HG02610 (cell line): ENCODE measurements at regions not wholly inside any gene's neighbourhood (a gene's known extent, or its start where the extent isn't known, plus 50 kb on each side); places are given as distances from the start of the nearest gene placed in this dataset.

ENCODE experiments used
- ATAC-seq: cut with Tn5 transposase; IDR thresholded peaks from one replicate; pipeline ENCODE4 v1.9.1; 2021; ENCODE audit warnings: mild to moderate bottlenecking, moderate library complexity; ENCODE audit not compliant: unreplicated experiment

DNA sequence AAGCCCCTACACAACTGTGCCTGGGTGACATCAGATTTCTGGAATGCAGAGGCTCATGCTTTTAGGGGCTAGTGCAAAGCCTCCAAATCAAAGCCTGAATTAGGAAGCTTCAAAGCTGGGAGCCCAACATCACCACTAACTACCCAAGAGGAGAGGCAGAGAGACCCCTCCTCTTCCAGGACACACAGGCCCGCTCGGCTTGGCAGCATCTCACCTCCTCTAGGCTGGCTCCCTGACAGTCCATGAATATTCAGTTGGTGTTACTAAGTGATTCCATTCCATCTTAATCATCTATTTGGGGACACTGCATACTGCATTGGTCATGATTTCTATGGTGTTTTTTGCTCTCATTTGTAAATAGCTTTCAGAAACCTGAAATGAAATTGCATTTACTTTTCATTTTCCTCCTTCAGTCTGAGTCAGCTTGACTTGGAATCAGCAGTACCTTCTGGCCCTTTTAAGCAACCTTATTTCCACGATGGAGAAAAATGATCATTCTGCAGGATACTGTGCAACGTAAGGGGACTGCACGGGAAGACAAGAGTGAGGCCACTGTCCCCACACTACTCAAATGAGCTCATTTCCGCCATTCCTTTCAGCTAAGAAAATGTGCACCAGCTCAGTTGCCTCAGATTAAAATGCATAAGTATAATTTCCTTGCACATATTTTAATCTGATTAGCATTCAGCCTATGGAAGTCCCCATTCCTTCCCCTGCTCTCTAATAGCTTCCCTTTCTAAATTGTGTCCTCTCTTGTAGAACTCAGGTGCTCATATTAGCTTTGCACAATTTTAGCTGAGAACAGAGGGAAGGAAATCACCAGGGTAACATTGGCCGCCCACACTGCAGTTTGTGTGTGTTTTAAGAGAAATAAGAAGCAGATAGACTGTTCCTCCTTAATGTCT is 219.9 kb downstream of the RFC3 start:
- ATAC-seq: no peak

DNA sequence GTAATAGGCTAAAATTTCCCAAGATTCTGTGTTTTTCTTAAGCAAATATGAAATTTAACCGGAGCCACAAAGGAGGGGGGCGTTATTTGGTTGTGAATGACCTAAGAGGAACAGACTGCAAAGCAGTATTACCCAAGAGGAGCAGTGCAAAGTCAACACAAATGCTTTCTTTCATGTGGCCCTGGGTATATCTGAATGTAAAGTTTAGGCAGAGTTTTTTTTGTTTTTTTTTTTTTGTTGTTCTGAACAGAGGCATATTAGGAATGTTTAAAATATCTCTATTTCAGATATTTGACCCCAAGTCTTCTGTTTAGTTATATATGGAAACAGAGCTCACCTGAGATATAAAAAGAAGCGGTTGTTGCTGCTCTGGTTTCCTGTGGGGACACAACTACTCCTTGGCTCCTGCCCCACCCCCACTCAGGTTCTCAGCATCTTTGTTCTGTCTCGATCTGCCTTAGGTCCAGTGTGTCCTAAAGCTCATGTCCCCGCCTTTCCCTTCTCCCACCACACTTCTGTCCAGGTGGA is 220.7 kb downstream of the RFC3 start:
- ATAC-seq: no peak

DNA sequence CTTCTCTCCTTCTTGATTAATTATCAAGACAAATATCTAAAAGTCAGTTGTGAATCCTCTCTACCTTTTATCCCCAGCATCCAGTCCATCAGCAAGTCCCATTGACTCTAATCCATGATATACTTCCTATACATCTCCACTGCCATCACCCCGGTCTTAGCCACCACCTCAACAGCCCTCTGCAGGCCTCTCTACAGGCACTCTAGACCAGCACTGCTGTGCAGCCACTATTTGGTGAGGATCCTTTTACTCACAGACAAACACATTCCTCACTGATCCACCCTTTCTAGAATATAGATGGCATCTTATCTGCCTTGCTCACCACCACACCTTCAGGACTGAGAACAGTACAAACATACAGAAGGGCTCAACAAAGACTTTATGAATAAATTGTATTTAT is 221.7 kb downstream of the RFC3 start:
- ATAC-seq: no peak

DNA sequence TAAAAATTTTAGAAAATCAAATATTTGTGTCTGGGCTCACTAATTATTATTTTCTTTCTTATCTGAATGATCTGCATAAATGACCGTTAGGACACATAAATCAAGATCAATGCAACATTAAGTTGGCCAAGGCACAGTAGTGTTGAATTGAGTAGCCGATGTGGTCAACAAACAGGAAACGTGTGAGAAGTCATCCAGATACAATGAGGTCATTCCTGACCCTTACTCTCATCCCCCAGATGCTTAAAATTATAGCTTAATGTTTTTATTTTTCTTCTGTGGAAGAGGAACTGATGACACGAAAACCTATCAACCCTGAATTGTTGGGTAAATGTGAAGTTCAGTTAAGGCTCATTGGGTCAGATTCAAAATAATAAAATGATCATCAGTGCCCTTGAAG is 222.9 kb downstream of the RFC3 start:
- no peak for ATAC-seq

DNA sequence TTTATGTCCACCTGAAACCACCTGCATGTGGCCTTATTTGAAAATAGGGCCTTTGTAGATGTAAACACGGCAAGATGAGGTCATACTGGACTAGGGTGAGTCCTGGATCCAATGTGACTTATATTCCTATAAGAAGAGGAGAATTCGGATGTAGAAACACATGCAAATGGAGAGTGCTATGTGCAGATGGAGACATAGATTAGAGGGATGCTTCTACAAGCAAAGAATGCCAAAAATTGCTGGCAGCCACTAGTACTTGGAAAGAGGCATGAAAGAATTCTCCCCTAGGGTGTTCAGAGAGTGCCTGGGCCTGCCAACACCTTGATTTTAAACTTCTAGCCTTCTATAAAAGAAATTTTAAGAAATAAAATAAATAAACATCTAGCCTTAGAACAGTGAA is 226.1 kb downstream of the RFC3 start:
- no peak for ATAC-seq

DNA sequence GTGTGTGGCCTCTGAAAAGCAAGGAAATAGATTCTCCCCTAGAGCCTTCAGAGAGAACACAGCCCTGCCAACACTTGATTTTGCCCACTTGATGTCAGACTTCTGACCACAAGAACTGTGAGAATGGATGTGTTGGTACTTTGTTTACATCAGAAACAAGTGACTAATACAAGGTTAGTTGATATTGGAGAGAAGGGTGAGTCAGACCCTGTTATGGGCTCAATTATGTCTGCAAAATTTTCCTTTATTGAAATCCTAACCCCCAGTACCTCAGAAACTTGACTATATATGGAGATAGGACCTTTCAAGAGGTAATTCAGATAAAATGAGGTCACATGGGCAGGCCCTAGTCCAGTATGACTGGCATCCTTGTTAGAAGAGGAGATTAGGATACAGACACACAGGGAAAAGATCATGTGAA is 226.7 kb downstream of the RFC3 start:
- ATAC-seq: no peak

DNA sequence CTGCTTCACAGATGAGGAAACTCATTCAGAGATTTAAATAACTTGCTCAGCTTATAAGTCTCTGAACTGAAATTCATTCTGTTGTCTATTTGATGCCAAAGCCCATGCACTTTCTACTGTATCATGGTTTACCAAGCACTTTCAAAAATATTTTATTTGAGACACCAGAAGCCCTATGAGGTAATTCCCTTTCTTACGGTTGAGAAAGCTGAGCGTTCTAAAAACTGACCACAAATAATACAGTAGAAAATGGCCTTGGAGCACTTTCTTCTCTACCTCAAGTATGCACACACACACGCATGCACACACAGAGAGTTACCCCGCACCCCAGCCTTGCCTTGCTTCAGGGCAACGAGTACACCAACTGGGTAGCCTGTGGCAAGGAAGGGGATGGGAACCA is 228.5 kb downstream of the RFC3 start:
- ATAC-seq: no peak

DNA sequence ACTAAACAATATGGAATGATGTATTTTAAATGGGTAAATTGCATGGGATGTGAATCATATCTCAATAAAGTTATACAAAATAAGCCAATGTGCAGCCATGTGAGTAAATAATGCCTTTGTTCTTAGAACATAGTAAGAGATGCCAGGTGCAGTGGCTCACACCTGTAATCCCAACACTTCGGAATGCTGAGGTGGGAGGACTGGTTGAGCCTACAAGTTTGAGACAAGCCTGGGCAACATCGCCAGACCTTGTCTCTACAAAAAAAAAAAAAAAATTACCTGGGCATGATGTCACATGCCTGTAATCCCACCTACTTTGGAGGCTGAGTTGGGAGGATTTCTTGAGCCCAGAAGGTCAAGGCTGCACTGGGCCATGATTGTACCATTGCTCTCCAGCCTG is 230.7 kb downstream of the RFC3 start:
- no peak for ATAC-seq

DNA sequence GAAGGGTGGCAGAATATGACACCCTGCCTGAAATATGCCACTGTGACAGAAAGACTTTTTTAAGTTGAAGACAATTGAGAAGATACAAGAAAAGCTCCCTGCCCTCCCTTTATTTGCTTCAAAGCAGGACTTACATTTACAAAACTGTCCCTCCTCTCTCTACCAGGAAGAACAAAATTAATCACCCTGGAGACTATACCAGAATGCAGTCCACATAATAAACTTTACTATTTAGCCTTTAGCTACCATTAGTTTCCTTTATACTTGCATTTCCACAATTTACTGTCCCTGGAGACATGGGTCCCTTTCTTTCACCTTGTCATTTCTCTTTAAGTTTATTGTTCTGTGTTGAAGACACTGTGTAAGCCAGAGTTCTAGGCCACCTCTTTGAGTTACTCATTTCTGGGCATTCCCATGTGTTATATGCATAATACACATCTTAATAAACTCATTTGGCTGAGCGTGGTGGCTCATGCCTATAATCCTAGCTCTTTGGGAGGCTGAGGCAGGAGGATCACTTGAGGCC is 238.8 kb downstream of the RFC3 start:
- ATAC-seq: no peak

DNA sequence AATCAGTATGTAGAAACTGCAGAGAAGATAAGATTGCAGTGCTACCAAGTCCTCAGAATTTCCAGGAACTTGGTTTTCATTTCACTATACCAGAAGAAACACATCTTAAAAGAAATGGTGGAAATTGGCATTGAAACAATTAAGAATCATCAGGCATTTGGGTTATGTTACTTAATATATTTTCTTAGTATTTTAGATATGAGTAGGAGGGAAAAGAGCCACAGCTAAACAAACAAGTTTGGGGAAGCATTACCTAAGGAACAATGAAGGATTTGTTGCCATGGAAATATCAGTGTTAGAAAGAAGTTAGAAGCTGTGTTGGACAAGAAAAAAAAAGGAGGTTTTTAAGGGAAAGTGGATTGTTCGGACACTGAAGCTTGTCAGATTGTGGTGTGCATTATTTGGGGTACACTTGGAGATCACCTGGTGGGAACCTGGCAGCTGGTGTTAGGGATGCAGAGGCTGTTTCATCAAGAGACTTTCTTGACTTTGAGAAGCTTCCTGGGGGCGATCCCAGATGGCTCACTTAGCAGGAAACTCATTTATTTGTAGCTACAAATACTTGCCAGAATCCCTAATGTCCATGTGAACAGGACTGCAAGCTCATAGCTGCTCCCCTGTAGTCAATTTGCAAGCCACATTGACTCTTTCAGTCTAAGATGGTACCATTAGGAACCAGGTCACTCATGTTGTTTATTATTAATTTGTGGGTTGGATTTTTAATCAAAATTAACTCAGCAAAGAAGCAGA is 246.7 kb downstream of the RFC3 start:
- no peak for ATAC-seq

DNA sequence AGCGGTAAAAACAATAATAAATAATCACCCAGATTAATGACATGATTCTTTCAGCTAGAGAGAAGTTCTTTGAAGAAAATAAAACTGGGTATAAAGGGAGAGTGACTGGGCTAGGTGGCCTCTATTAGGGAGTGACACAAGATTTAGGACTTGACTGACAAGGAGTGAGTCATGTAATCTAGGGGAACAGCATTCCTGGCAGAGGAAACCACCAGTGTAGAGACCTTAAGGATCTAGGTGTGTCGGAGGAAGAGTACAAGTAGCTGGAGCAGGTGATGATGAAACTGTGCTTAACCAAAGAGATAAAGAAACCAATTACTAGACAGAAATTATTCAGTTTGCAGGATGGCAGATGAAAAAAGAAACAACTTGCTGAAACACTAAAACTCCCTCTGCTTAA is 248.0 kb downstream of the RFC3 start:
- no peak for ATAC-seq

DNA sequence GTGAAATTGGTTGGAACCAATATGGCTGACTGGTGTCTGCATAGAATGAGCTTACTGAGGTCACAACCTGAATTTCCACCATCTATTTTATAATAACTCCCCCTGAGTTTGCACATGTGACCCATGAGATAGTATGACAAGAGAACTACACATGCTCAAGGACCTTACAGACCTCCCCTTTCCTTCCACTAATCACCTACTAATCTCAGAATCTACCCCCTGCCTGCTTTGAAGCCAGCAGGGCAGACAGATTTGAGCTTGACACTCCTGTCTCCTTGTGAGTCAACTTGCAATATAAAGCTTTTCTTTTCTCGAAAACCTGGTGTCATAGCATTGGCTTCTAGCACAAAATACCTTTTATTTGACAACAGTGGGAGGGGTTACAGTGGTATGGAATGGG is 248.4 kb downstream of the RFC3 start:
- no peak for ATAC-seq

DNA sequence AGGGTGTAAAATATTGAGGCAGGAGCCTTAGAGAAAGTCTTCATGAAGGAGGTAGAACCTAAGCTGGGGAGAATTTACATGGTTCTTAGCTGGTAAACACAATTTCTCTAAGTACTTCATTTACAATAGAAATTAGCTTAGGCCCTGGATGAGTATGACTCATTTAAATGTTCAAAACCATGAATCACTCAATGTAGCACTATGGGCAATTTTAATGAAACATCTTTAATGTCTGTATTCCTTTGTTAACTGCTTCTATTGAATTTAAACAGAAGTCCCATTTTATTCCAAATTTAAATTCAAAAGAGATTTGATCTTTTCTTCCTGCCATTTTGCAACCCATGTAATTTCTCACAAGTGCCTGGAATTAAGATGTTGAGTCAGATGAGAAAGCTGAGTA is 252.1 kb downstream of the RFC3 start:
- no peak for ATAC-seq

DNA sequence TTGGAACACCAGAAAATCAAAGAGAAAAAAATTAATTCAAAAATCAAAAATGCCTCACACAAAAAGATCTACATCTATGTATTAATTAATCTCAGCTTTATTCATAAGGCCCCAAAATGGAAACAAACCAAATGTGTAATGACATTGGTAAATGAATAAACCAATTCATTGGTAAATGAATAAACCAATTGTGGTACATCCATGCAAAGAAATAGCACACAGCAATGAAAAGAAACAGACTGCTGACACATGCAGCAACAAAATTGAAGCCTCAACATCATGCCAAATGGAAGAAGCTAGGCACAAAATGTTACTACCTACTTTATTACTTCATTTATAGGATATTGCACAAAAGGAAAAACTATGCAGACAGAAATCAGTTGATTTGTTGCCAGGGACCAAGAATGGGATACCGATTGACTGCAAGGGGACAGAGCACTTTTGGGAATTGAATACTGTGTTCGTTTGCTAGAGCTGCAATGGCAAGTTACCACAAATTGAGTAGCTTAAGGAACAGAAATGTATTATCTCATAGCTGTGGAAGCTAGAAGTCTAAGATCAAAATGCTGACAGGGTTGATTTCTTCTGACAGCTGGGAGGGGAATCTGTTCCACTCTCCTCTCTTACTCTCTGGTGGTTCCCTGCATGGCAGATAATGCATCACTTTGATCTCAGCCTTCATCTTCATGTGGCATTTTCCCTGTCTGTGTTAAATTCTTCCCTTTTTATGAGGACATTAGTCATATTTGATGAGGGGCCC is 252.8 kb downstream of the RFC3 start:
- ATAC-seq: no peak

DNA sequence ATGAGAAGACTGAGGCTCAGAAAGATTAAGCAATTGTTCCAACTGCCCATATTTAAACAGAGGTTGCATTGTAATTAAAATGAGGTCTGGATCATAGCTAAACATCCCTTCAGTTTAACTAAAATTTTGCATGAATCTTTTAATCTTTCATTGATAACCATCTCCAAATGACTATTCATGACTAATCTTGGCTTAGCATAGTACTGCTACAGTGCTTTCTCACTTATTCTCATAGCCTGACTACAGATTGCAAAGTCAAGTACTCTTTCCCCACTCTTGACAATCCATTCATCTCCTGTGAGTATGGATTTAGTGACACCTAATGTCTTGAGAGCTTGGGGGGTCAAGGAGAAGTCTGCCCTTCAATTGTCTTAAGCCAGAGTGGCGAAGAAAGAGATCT is 258.4 kb downstream of the RFC3 start:
- ATAC-seq: no peak

DNA sequence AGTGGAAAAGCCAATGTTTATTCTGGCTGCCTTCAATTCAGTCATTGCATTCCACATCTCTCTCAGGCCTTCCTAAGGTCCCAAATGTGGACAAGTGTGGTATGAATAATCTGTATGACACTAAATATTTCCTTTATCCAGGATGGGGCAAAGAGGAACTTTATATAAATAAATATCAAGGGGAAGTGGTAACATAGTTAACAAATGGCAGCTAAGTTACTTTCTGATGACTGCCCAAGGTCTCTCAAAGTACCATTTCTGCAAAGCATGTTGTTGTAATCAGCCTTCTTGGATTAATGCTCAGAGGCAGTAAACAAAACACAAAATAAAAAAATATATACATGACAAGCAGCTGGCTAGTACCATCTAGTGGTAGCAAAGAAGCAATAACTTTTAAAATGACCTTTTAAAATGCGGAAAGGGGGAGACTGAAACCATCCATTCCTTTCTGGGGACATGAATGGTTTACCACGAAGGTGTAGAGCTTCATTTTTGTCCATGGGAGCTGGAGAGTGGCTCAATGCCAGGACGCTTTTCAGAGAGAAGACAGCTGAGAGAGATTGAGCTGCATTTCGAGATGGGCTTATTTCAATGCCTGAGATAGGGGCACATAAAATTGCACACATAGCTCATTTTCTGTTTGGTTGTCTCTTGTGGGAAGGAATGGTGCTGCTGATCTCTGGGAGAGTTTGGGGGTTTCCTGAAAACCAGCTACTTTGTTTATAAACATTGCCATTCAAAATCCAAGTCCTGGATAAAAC is 259.2 kb downstream of the RFC3 start:
- ATAC-seq: no peak

DNA sequence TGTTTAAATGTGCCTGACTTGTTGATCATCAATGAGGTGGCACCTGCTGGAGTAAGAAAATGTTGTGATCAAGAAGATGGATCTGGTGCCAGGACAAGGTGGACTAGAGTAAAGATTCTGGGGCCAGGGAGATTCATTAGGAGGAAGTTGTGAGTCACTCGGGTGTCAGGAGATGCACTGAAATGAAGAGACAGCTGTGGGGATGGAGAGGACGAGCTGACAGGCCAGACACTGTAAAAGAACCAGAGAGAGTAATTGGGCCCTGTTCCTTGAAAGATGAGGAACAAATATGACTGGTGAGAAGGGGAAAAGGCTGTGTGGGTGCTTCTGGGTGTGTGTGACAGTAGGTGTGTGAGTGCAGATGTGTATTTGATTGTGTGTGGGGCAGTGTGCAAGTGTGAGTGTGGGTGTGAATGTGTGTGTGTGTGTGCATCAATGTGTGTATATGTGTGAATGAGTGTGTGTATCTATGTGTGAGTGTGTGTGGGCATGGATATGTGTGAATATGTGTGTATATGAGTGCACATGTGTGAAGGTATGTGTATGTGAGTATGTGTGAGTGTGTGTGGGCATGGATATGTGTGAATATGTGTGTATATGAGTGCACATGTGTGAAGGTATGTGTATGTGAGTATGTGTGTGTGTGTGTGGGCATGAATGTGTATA is 260.5 kb downstream of the RFC3 start:
- no peak for ATAC-seq

DNA sequence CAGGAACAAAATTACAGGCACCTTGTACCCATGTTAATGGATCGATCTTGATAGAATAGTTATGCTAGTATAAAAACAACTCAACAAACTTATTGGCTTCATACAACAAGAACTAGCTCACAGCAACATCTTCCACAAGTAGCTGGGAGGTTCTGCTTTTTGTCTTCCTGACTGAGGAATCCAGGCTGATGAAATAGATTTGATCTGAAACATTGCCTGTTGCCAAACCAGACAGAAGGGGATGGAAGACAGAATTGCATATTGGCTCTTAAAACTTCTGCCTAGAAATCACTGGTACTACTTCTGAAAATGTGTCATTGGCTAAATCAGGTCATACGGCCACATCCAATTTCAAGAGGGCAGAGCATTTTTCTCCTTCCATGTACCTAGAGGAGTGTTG is 267.3 kb downstream of the RFC3 start:
- no peak for ATAC-seq

DNA sequence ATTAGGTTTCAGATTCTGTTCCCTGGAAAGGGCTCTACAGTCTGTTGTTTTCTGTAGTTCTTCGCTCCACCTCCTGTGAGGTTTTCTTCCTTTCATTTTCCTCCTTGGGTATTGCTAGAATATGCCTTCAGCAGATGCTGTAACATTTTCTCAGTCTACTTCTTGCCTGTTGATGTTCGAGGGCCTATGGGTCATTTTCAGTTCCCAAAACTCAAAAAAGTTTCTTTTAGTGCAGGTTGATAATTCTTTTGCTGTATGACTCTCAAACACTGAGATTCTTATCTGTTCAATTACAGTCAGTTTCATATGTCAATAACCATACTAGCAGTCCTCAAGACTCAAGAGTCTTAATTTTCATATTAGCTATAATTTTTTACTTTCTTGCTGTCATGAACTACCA is 268.3 kb downstream of the RFC3 start:
- no peak for ATAC-seq

DNA sequence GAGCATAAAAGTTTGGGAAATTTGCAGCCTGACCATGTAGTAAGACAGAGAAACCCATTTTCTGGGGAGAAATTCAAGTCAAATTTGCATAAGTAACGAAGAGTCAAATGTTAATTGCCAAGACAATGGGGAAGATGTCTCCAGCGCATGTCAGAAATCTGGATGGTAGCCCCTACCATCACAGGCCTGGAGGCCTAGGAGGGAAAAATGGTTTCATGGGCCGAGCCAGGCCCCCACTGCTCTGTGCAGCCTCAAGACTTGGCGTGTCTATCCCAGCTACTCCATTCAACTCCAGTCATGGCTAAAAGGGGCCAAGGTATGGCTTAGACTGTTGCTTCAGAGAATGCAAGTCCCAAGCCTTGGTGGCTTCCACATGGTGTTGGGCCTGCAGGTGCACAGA is 269.8 kb downstream of the RFC3 start:
- no peak for ATAC-seq
